Natural killer cell treated with Interleukin-12 subunit alpha and Interleukin-12 subunit beta and Interleukin-15 and Interleukin-18, amount 100 ng/mL, for 72 hours (primary cell): ENCODE measurements at regions not wholly inside any gene's neighbourhood (a gene's known extent, or its start where the extent isn't known, plus 50 kb on each side); places are given as distances from the start of the nearest gene placed in this dataset.

ENCODE experiments used
- ATAC-seq, 2 donors: fragments of 150-1000 bp; cut with Tn5 transposase in 1 of 2; sonication (Bioruptor Pico), chemical (Tn5 transposase) in 1 of 2; 2 replicates each; pipeline ENCODE4 v1.10.0; 2021
- DNase-seq: peaks from one replicate; pipeline ENCODE4 v3.0.0; 2022; ENCODE audit warnings: low spot score
- H3K27ac Mint-ChIP-seq, 2 donors: 1 replicate in 1 of 2; 2 replicates in 1 of 2; pipeline ENCODE4 v1.8.0; 2022; ENCODE audit warnings: mixed read lengths in 2 of 2, mild to moderate bottlenecking in 1 of 2, moderate library complexity in 1 of 2
- H3K27me3 Mint-ChIP-seq, 2 donors: 1 replicate in 1 of 2; 2 replicates in 1 of 2; pipeline ENCODE4 v1.8.0; 2022; ENCODE audit warnings: mixed read lengths in 2 of 2
- H3K36me3 Mint-ChIP-seq: one replicate; pipeline ENCODE4 v1.8.0; 2022; ENCODE audit warnings: mixed read lengths
- H3K4me1 Mint-ChIP-seq, 2 donors: 1 replicate in 1 of 2; 2 replicates in 1 of 2; pipeline ENCODE4 v1.8.0; 2022; ENCODE audit warnings: low read depth in 2 of 2, mixed read lengths in 2 of 2, mild to moderate bottlenecking in 1 of 2
- H3K4me3 Mint-ChIP-seq: one replicate; pipeline ENCODE4 v1.8.0; 2022; ENCODE audit warnings: mixed read lengths
- H3K9me3 Mint-ChIP-seq: 2 replicates; pipeline ENCODE4 v1.8.0; 2022; ENCODE audit warnings: mixed read lengths

DNA sequence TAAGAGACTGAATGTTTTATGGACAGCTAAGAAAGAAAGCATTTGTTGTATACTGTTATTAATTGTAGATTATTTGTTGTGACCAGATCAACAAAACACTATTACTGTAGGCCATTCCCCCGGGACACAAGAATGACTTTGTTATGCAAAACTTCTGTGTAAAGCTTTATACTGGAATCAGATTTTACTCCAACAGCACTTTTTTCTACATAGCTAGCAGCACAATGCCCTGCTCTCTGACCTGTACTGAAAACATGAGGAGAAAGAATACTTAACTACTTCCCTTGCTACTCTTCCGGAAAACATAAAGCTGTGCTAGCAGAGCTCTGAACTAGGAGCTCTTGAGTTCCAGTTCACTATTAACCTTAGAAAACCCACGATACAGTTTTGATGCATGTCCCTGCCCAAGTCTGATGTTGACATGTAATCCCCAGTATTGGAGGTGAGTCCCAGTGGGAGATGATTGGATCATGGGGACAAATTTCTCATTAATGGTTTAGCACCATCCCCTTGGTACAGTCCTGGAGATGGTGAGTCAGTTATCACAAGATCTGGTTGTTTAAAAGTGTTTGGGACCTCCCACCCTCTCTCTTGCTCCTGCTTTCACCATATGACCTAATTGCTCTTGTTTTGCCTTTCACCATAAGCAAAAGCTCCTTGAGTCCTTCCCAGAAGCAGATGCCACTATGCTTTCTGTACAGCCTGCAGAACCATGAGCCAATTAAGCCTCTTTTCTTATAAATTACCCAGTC lies 601.1 kb upstream of the PIK3C3 start:
- no peak overlapping the region for H3K27ac Mint-ChIP-seq
- H3K4me1 Mint-ChIP-seq: no peaks in the 10 kb centered on the region
- no peak overlapping the region for H3K4me3 Mint-ChIP-seq
- no peaks in the 10 kb centered on the region for H3K27me3 Mint-ChIP-seq
- ATAC-seq: no peak
- peaks cover 5% of the 10 kb centered on the region for H3K36me3 Mint-ChIP-seq
- H3K9me3 Mint-ChIP-seq: peaks cover 7% of the 10 kb centered on the region
- no peak for DNase-seq

- H3K27ac Mint-ChIP-seq: no peak overlapping the region
- H3K9me3 Mint-ChIP-seq: peaks cover 4% of the 10 kb centered on the region
- ATAC-seq (no peak), DNase-seq (no peak)
- no peak overlapping the region for H3K4me3 Mint-ChIP-seq
- H3K27me3 Mint-ChIP-seq: no peaks in the 10 kb centered on the region
- H3K36me3 Mint-ChIP-seq: peaks cover 5% of the 10 kb centered on the region
- H3K4me1 Mint-ChIP-seq: no peaks in the 10 kb centered on the region
These were observed 603.6 kb upstream of the PIK3C3 start for GRCh38 chr18:41351430-41351829.

- Mint-ChIP-seq H3K4me1 (no peaks in the 10 kb centered on the region), H3K36me3 (peaks cover 10% of the 10 kb centered on the region), H3K27ac (no peak overlapping the region), H3K27me3 (no peaks in the 10 kb centered on the region), H3K4me3 (no peak overlapping the region), H3K9me3 (peaks cover 9% of the 10 kb centered on the region)
- ATAC-seq (no peak), DNase-seq (no peak)
These were observed 608.0 kb upstream of the PIK3C3 start for GRCh38 chr18:41347057-41347456.

- no peak for ATAC-seq
- Mint-ChIP-seq H3K27ac (no peak overlapping the region), H3K4me3 (no peak overlapping the region)
These were observed 611.2 kb upstream of the PIK3C3 start for GRCh38 chr18:41343808-41344207.

DNA sequence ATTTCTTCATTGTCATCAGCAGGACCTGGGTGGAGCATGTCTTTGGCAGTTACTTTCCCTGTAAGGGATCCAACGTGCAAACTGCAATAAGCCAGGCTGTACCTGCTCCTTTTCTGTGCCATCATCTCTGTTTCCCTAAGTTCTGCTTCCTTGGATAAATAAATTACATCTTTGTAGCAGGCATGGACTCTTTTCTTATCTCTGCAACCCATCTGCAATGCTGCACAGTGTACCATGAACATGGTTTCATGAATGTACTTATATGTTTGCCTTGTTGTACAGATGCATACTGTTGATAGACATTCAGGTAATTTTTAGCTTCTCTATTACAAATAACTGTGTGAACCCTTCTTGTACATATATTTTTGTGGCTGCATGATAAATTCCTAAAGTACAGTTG lies 616.7 kb upstream of the PIK3C3 start:
- Mint-ChIP-seq H3K36me3 (peaks cover 9% of the 10 kb centered on the region), H3K27me3 (no peaks in the 10 kb centered on the region), H3K4me3 (no peak overlapping the region)

More at GRCh38 chr18:41343808-41344207, 611.2 kb upstream of the PIK3C3 start:
- Mint-ChIP-seq H3K9me3 (peaks cover 18% of the 10 kb centered on the region), H3K4me1 (no peaks in the 10 kb centered on the region), H3K36me3 (peaks cover 12% of the 10 kb centered on the region), H3K27me3 (no peaks in the 10 kb centered on the region)
- no peak for DNase-seq

DNA sequence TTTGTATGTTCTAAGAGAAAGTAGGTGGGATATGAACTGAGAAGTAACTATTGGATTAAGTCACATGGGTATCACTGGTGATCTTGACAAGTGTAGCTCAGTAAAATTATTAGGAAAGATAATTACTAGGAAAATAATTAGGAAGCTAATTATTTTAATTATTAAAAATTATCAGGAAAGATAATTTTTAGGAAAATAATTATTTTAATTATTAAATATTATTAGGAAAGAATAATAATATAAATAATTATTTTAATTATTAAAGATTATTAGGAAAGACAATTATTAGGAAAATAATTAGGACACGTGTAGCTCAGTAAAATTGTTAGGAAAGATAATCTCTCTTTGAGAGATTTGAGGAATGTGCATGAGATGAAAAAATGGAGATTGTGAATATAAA lies 623.4 kb upstream of the PIK3C3 start:
- H3K4me1 Mint-ChIP-seq: no peaks in the 10 kb centered on the region
- H3K36me3 Mint-ChIP-seq: peaks cover 6% of the 10 kb centered on the region
- no peak overlapping the region for H3K27ac Mint-ChIP-seq
- no peak for DNase-seq
- H3K4me3 Mint-ChIP-seq: no peak overlapping the region
- no peak for ATAC-seq
- H3K27me3 Mint-ChIP-seq: no peaks in the 10 kb centered on the region
- H3K9me3 Mint-ChIP-seq: peaks cover 22% of the 10 kb centered on the region

More for the DNA sequence above, 616.7 kb upstream of the PIK3C3 start:
- Mint-ChIP-seq H3K9me3 (peaks cover 21% of the 10 kb centered on the region), H3K4me1 (no peaks in the 10 kb centered on the region), H3K27ac (no peak overlapping the region)
- ATAC-seq (no peak), DNase-seq (no peak)

GRCh38 chr18:41326311-41326710 lies 628.7 kb upstream of the PIK3C3 start:
- no peaks in the 10 kb centered on the region for H3K4me1 Mint-ChIP-seq
- no peak overlapping the region for H3K4me3 Mint-ChIP-seq
- H3K9me3 Mint-ChIP-seq: peaks cover 31% of the 10 kb centered on the region
- peaks cover 6% of the 10 kb centered on the region for H3K36me3 Mint-ChIP-seq
- no peak overlapping the region for H3K27ac Mint-ChIP-seq
- no peaks in the 10 kb centered on the region for H3K27me3 Mint-ChIP-seq
- DNase-seq (no peak), ATAC-seq (no peak)

GRCh38 chr18:41324934-41325333 lies 630.1 kb upstream of the PIK3C3 start:
- peaks cover 32% of the 10 kb centered on the region for H3K9me3 Mint-ChIP-seq
- no peak overlapping the region for H3K27ac Mint-ChIP-seq
- ATAC-seq: no peak

DNA sequence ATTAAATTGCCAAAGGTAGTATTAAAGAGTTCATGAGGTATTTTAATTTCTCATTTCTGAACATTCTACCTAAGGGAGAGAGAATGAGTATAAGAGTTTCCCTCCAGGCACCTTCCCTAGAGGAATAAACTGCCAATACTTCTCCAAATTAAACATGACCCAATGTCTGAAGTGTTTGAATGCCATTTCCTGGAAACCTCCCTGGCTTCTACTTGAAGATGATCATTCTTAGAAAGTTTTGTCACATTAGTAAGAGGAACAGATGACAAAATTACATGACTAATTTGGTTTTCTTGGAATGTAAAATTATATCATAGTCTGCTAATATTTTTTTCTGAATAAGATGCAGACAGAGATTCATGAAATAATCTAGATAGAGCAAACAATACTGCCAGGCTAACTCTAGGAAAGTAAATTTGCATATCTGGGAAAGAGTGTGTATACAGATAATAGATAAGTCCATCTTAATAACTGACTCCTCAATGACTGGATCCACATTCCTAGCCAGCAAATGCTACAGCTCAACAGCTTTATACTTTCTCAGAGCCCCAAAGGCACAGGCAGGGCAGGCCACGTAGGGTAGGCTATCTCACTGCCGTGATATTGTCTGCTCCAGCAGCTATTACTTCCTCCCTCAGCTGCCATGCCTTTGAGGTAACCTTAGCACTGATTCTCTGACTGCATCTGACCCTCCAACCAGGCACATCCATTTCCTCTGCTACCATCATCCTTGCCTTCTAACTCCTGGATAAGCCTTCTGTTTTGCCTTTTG lies 630.8 kb upstream of the PIK3C3 start:
- H3K27ac Mint-ChIP-seq: no peak overlapping the region
- peaks cover 10% of the 10 kb centered on the region for H3K36me3 Mint-ChIP-seq
- H3K4me1 Mint-ChIP-seq: no peaks in the 10 kb centered on the region
- DNase-seq (no peak), ATAC-seq (no peak)
- H3K4me3 Mint-ChIP-seq: no peak overlapping the region
- H3K27me3 Mint-ChIP-seq: no peaks in the 10 kb centered on the region
- peaks cover 27% of the 10 kb centered on the region for H3K9me3 Mint-ChIP-seq

More at GRCh38 chr18:41324934-41325333, 630.1 kb upstream of the PIK3C3 start:
- H3K36me3 Mint-ChIP-seq: peaks cover 10% of the 10 kb centered on the region
- H3K4me3 Mint-ChIP-seq: no peak overlapping the region
- H3K27me3 Mint-ChIP-seq: no peaks in the 10 kb centered on the region
- H3K4me1 Mint-ChIP-seq: no peaks in the 10 kb centered on the region
- no peak for DNase-seq

- Mint-ChIP-seq H3K27me3 (no peaks in the 10 kb centered on the region), H3K4me3 (no peak overlapping the region), H3K27ac (no peak overlapping the region), H3K9me3 (peaks cover 29% of the 10 kb centered on the region), H3K4me1 (no peaks in the 10 kb centered on the region), H3K36me3 (peaks cover 10% of the 10 kb centered on the region)
- no peak for DNase-seq
- ATAC-seq: no peak
These were observed 632.0 kb upstream of the PIK3C3 start for GRCh38 chr18:41323044-41323443.

DNA sequence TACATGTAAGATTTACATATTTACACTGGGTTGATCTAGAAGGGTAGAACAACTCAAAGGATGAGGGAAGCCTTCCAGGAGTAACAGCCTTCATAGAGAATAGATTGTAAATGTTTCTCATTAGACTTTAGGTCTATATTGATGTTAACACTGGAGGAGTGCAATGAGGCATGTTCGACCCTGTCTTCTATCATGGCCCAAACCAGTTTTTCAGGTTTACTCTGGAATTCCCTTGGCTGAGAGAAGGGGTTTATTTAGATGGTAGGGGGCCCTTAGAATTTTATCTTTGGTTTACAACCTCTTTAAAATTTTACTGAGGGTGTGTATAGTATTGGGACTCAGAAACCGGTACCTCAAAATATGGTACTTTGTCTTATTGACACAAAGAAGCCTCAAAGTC lies 634.9 kb upstream of the PIK3C3 start:
- H3K27me3 Mint-ChIP-seq: no peaks in the 10 kb centered on the region

DNA sequence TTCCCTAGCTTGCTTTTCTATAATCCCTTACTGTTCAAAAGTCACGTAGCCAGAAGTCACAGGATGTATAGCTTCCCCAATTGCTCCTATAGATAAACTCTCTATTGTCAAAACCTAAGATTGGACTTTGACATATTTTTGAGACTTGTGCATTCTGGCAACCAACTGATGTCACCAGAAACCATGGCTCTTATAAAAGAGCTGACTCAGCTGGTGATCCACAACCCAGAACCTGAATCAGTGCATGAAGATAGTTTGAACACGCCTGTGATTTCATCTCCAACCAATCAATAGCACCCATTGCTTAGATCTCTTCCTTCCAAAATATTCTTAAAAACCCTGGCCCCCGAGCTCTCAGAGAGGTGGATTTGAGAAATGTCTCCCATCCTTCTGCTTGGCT lies 639.9 kb upstream of the PIK3C3 start:
- Mint-ChIP-seq H3K27ac (no peak overlapping the region), H3K36me3 (no peaks in the 10 kb centered on the region), H3K27me3 (no peaks in the 10 kb centered on the region), H3K4me1 (no peaks in the 10 kb centered on the region), H3K4me3 (no peak overlapping the region), H3K9me3 (peaks cover 11% of the 10 kb centered on the region)
- DNase-seq (no peak), ATAC-seq (no peak)

More for the DNA sequence above, 634.9 kb upstream of the PIK3C3 start:
- Mint-ChIP-seq H3K4me3 (no peak overlapping the region), H3K4me1 (no peaks in the 10 kb centered on the region), H3K27ac (no peak overlapping the region), H3K36me3 (peaks cover 4% of the 10 kb centered on the region), H3K9me3 (peaks cover 19% of the 10 kb centered on the region)
- DNase-seq (no peak), ATAC-seq (no peak)

DNA sequence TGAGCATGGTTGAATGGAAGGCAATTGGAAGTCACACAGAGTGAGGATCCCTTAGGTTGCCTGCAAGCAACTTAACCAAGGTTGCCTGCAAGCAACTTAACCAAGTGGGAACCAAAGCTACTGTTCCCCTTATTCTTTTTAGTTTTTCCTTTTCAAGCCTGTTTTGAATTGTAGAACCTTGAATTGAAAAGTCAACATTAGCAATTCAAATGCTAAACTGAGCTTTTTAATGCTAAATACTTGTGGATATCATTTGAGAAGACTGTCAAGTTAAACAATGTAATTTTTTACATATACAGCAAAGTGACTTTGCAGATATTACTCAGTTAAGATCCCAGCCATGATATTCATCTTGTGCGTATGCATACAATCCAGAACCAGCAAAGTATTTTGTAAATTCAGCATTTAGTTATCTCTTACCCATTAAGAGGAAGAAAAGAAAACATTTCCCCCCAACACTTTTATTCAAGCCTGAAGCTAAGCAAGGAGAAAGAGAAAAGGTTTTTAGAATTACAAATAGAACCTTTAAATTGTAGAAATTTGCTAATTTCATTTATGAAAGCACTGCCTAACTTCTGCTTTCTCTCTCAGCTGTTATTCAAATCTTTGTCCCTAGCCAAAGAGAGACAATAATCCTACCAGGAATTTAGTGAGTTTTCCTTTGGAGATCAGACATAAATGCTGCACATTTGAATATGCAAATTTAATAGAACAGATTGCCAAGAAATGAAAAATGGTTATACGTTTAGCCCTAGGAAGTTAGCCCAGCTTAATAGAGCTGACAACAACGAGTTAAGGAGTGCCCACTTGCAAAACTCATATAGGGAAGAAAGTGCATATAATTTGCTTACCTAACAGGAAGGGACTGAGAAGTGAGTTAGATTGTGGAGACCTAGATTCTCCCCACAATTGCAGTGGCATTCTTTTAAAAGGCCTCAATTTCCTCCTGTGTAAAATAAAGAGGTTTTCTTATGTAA lies 643.2 kb upstream of the PIK3C3 start:
- peaks cover 14% of the 10 kb centered on the region for H3K9me3 Mint-ChIP-seq
- H3K36me3 Mint-ChIP-seq: no peaks in the 10 kb centered on the region
- no peaks in the 10 kb centered on the region for H3K27me3 Mint-ChIP-seq
- no peak for DNase-seq
- H3K4me1 Mint-ChIP-seq: no peaks in the 10 kb centered on the region
- no peak for ATAC-seq
- no peak overlapping the region for H3K27ac Mint-ChIP-seq
- no peak overlapping the region for H3K4me3 Mint-ChIP-seq
